ENCODE measurements at regions not wholly inside any gene's neighbourhood (a gene's known extent, or its start where the extent isn't known, plus 50 kb on each side); places are given as distances from the start of the nearest gene placed in this dataset.

- no peak for TF ChIP-seq CTCF (IDR thresholded peaks at IDR 0.05; ENCODE audit: partially characterized antibody, unreplicated experiment)
- H3K27me3 Mint-ChIP-seq (ENCODE audit: unreplicated experiment): no peaks in the 10 kb centered on the region
- no peak overlapping the region for H3K4me3 Mint-ChIP-seq (ENCODE audit: unreplicated experiment)
- no peak overlapping the region for H3K27ac Mint-ChIP-seq (ENCODE audit: unreplicated experiment)
- DNase-seq: no peak
- peaks cover 3% of the 10 kb centered on the region for H3K36me3 Mint-ChIP-seq (ENCODE audit: unreplicated experiment)
- peaks cover 2% of the 10 kb centered on the region for H3K9me3 Mint-ChIP-seq (ENCODE audit: unreplicated experiment)
- H3K4me1 Mint-ChIP-seq (ENCODE audit: low read depth, unreplicated experiment): no peaks in the 10 kb centered on the region
Measured at GRCh38 chr7:12917801-12918200, 230.4 kb downstream of the ARL4A start.

- no peak overlapping the region for H3K27ac Mint-ChIP-seq (ENCODE audit: unreplicated experiment)
- H3K4me3 Mint-ChIP-seq (ENCODE audit: unreplicated experiment): no peak overlapping the region
- peaks cover 1% of the 10 kb centered on the region for H3K9me3 Mint-ChIP-seq (ENCODE audit: unreplicated experiment)
- TF ChIP-seq CTCF (IDR thresholded peaks at IDR 0.05; ENCODE audit: partially characterized antibody, unreplicated experiment): no peak
- DNase-seq: no peak
- no peaks in the 10 kb centered on the region for H3K27me3 Mint-ChIP-seq (ENCODE audit: unreplicated experiment)
- peaks cover 1% of the 10 kb centered on the region for H3K36me3 Mint-ChIP-seq (ENCODE audit: unreplicated experiment)
- H3K4me1 Mint-ChIP-seq (ENCODE audit: low read depth, unreplicated experiment): no peaks in the 10 kb centered on the region
Measured at GRCh38 chr7:12921751-12922345, 234.4 kb downstream of the ARL4A start.

- no peaks in the 10 kb centered on the region for H3K4me1 Mint-ChIP-seq (ENCODE audit: low read depth, unreplicated experiment)
- H3K27ac Mint-ChIP-seq (ENCODE audit: unreplicated experiment): no peak overlapping the region
- peaks cover 1% of the 10 kb centered on the region for H3K9me3 Mint-ChIP-seq (ENCODE audit: unreplicated experiment)
- no peaks in the 10 kb centered on the region for H3K27me3 Mint-ChIP-seq (ENCODE audit: unreplicated experiment)
- no peak for DNase-seq
- TF ChIP-seq CTCF (IDR thresholded peaks at IDR 0.05; ENCODE audit: partially characterized antibody, unreplicated experiment): no peak
- H3K36me3 Mint-ChIP-seq (ENCODE audit: unreplicated experiment): no peaks in the 10 kb centered on the region
- no peak overlapping the region for H3K4me3 Mint-ChIP-seq (ENCODE audit: unreplicated experiment)
Measured at GRCh38 chr7:12923971-12924370, 236.5 kb downstream of the ARL4A start.

GRCh38 chr7:12926206-12926605, 238.8 kb downstream of the ARL4A start:
- no peak overlapping the region for H3K4me3 Mint-ChIP-seq (ENCODE audit: unreplicated experiment)
- no peak for TF ChIP-seq CTCF (IDR thresholded peaks at IDR 0.05; ENCODE audit: partially characterized antibody, unreplicated experiment)
- no peaks in the 10 kb centered on the region for H3K27me3 Mint-ChIP-seq (ENCODE audit: unreplicated experiment)
- H3K36me3 Mint-ChIP-seq (ENCODE audit: unreplicated experiment): no peaks in the 10 kb centered on the region
- no peaks in the 10 kb centered on the region for H3K4me1 Mint-ChIP-seq (ENCODE audit: low read depth, unreplicated experiment)
- DNase-seq: no peak
- H3K27ac Mint-ChIP-seq (ENCODE audit: unreplicated experiment): no peak overlapping the region
- H3K9me3 Mint-ChIP-seq (ENCODE audit: unreplicated experiment): peaks cover 1% of the 10 kb centered on the region

GRCh38 chr7:12927635-12928434, 240.4 kb downstream of the ARL4A start:
- Mint-ChIP-seq H3K4me3 (ENCODE audit: unreplicated experiment) (no peak overlapping the region), H3K9me3 (ENCODE audit: unreplicated experiment) (peaks cover 1% of the 10 kb centered on the region), H3K4me1 (ENCODE audit: low read depth, unreplicated experiment) (no peaks in the 10 kb centered on the region), H3K27me3 (ENCODE audit: unreplicated experiment) (no peaks in the 10 kb centered on the region), H3K27ac (ENCODE audit: unreplicated experiment) (no peak overlapping the region), H3K36me3 (ENCODE audit: unreplicated experiment) (no peaks in the 10 kb centered on the region)
- no peak for TF ChIP-seq CTCF (IDR thresholded peaks at IDR 0.05; ENCODE audit: partially characterized antibody, unreplicated experiment)
- no peak for DNase-seq
